ENCODE measurements at regions not wholly inside any gene's neighbourhood (a gene's known extent, or its start where the extent isn't known, plus 50 kb on each side); places are given as distances from the start of the nearest gene placed in this dataset.

DNA sequence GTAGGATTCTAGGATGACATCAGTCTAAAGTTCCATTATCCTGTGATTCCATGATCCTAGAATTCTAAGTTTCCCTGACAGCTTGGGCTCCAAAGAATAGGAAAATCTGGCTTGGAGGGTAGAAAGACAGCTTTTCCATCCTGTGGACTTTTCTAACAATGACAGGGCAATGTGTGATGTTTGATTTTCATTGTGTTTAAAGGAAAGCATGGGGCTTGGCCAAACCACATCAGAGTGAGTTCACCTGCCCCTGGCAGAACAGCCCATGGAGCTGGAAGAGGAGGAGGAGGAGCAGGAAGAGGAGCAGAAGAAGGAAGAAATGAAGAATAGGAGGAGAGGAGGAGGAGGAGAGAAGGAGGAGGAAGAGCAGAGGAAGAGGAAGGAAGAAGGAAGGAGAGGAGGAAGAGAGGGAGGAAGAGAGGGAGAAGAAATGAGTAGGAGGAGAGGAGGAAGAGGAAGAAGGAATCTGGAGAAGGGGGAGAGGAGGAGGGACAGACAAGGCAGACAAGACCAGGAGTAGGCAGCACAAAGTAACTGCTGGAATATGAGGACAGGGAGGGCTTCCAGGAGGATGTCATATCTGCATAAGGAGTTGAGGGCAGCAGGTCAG is 53.1 kb upstream of the WNT11 start:
- ChIA-PET CTCF (interaction anchor here (2.4 kb wide), 1 partner anchor 51 kb away, joined by 7 read pairs; no protein-coding TSS in a partner anchor), POLR2A (no interaction called here)
- no peaks in the 10 kb centered on the region for H3K36me3 ChIP-seq (ENCODE audit: control insufficient read depth in 2 of 2, extremely low read depth in 1 of 2, insufficient read depth in 2 of 2, low read length in 2 of 2)
- no peak overlapping the region for H3K27ac ChIP-seq (ENCODE audit: insufficient read depth, low read depth, low read length)
- FAIRE-seq: no peak
- no peak overlapping the region for H2AFZ ChIP-seq (ENCODE audit: low read depth, low read length)
- dilution Hi-C loops (cut with MboI; ENCODE audit: extremely low pct_ligation_motif_present, low sequenced_read_pairs) (no loop called here), intact Hi-C loops (cut with micrococcal nuclease) (no loop called here)
- BruUV-seq (replicated peaks): no TSS peak
- H3K9me1 ChIP-seq (replicated peaks; ENCODE audit: control insufficient read depth, extremely low read depth, insufficient read depth, low read length): no peaks in the 10 kb centered on the region
- no peak overlapping the region for H3K9ac ChIP-seq (replicated peaks; ENCODE audit: extremely low read depth, insufficient read depth, low read length)
- no peaks in the 10 kb centered on the region for H3K79me2 ChIP-seq (ENCODE audit: control insufficient read depth, insufficient read depth, low read length)
- no peak for DNase-seq (ENCODE audit: low read depth, low spot score)
- peaks cover 13 to 17% of the 10 kb centered on the region in 2 experiments for H3K27me3 ChIP-seq (ENCODE audit: control insufficient read depth in 2 of 2, insufficient read depth in 2 of 2, low read length in 2 of 2)
- no peaks in the 10 kb centered on the region for H4K20me1 ChIP-seq (replicated peaks; ENCODE audit: control insufficient read depth, extremely low read depth, insufficient read depth, low read length)
- H3K4me1 ChIP-seq (ENCODE audit: control insufficient read depth, extremely low read depth, insufficient read depth, low read length): no peaks in the 10 kb centered on the region
- H3K9me3 ChIP-seq (replicated peaks; ENCODE audit: control insufficient read depth, insufficient read depth, low read length): no peaks in the 10 kb centered on the region
- no peak overlapping the region for H3K4me3 ChIP-seq (replicated peaks in 1 of 3; ENCODE audit: insufficient read depth in 1 of 3, low read depth in 1 of 3, low read length in 3 of 3)
- TF ChIP-seq JUN (IDR thresholded peaks at IDR 0.05; ENCODE audit: borderline replicate concordance, insufficient read depth, insufficient read length, low read depth) (no peak), POLR2A (IDR thresholded peaks at IDR 0.05; ENCODE audit: low read depth, low read length) (no peak), FOS (IDR thresholded peaks at IDR 0.05; ENCODE audit: borderline replicate concordance, insufficient read depth, low read length) (no peak), POLR2AphosphoS5 (IDR thresholded peaks at IDR 0.05; ENCODE audit: insufficient read depth, low read depth, low read length) (no peak), EZH2 (IDR thresholded peaks at IDR 0.05; ENCODE audit: borderline replicate concordance, low read depth, low read length, severe bottlenecking) (no peak), GATA2 (IDR thresholded peaks at IDR 0.05; ENCODE audit: insufficient read depth, insufficient read length, low read depth, low read length) (no peak), MYC (IDR thresholded peaks at IDR 0.05; ENCODE audit: low read depth, low read length) (no peak)
- TF ChIP-seq, protein P1, sequence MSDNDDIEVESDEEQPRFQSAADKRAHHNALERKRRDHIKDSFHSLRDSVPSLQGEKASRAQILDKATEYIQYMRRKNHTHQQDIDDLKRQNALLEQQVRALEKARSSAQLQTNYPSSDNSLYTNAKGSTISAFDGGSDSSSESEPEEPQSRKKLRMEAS (IDR thresholded peaks at IDR 0.05; ENCODE audit: insufficient read depth, insufficient read length): no peak
- TF ChIP-seq, protein P2, sequence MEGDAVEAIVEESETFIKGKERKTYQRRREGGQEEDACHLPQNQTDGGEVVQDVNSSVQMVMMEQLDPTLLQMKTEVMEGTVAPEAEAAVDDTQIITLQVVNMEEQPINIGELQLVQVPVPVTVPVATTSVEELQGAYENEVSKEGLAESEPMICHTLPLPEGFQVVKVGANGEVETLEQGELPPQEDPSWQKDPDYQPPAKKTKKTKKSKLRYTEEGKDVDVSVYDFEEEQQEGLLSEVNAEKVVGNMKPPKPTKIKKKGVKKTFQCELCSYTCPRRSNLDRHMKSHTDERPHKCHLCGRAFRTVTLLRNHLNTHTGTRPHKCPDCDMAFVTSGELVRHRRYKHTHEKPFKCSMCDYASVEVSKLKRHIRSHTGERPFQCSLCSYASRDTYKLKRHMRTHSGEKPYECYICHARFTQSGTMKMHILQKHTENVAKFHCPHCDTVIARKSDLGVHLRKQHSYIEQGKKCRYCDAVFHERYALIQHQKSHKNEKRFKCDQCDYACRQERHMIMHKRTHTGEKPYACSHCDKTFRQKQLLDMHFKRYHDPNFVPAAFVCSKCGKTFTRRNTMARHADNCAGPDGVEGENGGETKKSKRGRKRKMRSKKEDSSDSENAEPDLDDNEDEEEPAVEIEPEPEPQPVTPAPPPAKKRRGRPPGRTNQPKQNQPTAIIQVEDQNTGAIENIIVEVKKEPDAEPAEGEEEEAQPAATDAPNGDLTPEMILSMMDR (IDR thresholded peaks at IDR 0.05; ENCODE audit: extremely low read depth in 1 of 2, insufficient read depth in 1 of 2, low read depth in 1 of 2, low read length in 2 of 2): no peak
- H3K4me2 ChIP-seq (ENCODE audit: insufficient read depth, low read length): no peak overlapping the region
